ENCODE measurements at regions not wholly inside any gene's neighbourhood (a gene's known extent, or its start where the extent isn't known, plus 50 kb on each side); places are given as distances from the start of the nearest gene placed in this dataset.

- no peak for ATAC-seq
- intact Hi-C loops (cut with DNase I), result no loop called here
- H3K4me1 ChIP-seq, result peaks cover 13% of the 10 kb centered on the region
- no peaks in the 10 kb centered on the region for H3K36me3 ChIP-seq (ENCODE audit: insufficient read depth in 1 of 2, low read depth in 1 of 2)
- no peak overlapping the region for H3K27ac ChIP-seq
- no peak overlapping the region for H3K4me3 ChIP-seq
- 78 to 86% (median 81%) methylated on average over 2 of the region's 2 CpGs for WGBS, 3 donors
- H3K27me3 ChIP-seq (ENCODE audit: insufficient read depth in 3 of 3, low read length in 2 of 3), result no peaks in the 10 kb centered on the region
- no peak for DNase-seq
- TF ChIP-seq CTCF (IDR thresholded peaks at IDR 0.05), result no peak
- H3K9me3 ChIP-seq, result no peaks in the 10 kb centered on the region
Measured at GRCh38 chr1:86238226-86238625, 81.7 kb upstream of the COL24A1 start.

- ATAC-seq, result no peak
- intact Hi-C loops (cut with DNase I), result no loop called here
- no peak overlapping the region for H3K4me3 ChIP-seq
- H3K4me1 ChIP-seq, result peaks cover 13% of the 10 kb centered on the region
- no peak overlapping the region for H3K27ac ChIP-seq
- no peaks in the 10 kb centered on the region for H3K9me3 ChIP-seq
- H3K36me3 ChIP-seq (ENCODE audit: insufficient read depth in 1 of 2, low read depth in 1 of 2), result no peaks in the 10 kb centered on the region
- 96 to 97% (median 97%) methylated on average over 3 of the region's 3 CpGs for WGBS, 3 donors
- DNase-seq, result no peak
- no peak for TF ChIP-seq CTCF (IDR thresholded peaks at IDR 0.05)
- H3K27me3 ChIP-seq (ENCODE audit: insufficient read depth in 3 of 3, low read length in 2 of 3), result no peaks in the 10 kb centered on the region
Measured at GRCh38 chr1:86235852-86236251, 79.3 kb upstream of the COL24A1 start.

GRCh38 chr1:86233403-86233802 is 76.8 kb upstream of the COL24A1 start:
- H3K27ac ChIP-seq, result no peak overlapping the region
- TF ChIP-seq CTCF (IDR thresholded peaks at IDR 0.05), result no peak
- no peak overlapping the region for H3K4me3 ChIP-seq
- ATAC-seq (no peak), DNase-seq (no peak)
- no peaks in the 10 kb centered on the region for H3K36me3 ChIP-seq (ENCODE audit: insufficient read depth in 1 of 2, low read depth in 1 of 2)
- 52 to 82% (median 55%) methylated on average over 1 of the region's 1 CpG for WGBS, 3 donors
- H3K9me3 ChIP-seq, result no peaks in the 10 kb centered on the region
- no peaks in the 10 kb centered on the region for H3K4me1 ChIP-seq
- intact Hi-C loops (cut with DNase I), result no loop called here
- H3K27me3 ChIP-seq (ENCODE audit: insufficient read depth in 3 of 3, low read length in 2 of 3), result no peaks in the 10 kb centered on the region

GRCh38 chr1:86231076-86231475 is 74.5 kb upstream of the COL24A1 start:
- DNase-seq (no peak), ATAC-seq (no peak)
- H3K27me3 ChIP-seq (ENCODE audit: insufficient read depth in 3 of 3, low read length in 2 of 3), result no peaks in the 10 kb centered on the region
- WGBS, 3 donors, result 60 to 94% (median 71%) methylated on average over 1 of the region's 1 CpG
- H3K9me3 ChIP-seq, result no peaks in the 10 kb centered on the region
- TF ChIP-seq CTCF (IDR thresholded peaks at IDR 0.05), result no peak
- H3K27ac ChIP-seq, result no peak overlapping the region
- intact Hi-C loops (cut with DNase I), result no loop called here
- H3K4me3 ChIP-seq, result no peak overlapping the region
- no peaks in the 10 kb centered on the region for H3K4me1 ChIP-seq
- H3K36me3 ChIP-seq (ENCODE audit: insufficient read depth in 1 of 2, low read depth in 1 of 2), result no peaks in the 10 kb centered on the region

GRCh38 chr1:86229405-86229975 is 72.9 kb upstream of the COL24A1 start:
- Histone ChIP-seq H3K4me3 (no peak overlapping the region), H3K27me3 (ENCODE audit: insufficient read depth in 3 of 3, low read length in 2 of 3) (no peaks in the 10 kb centered on the region), H3K9me3 (no peaks in the 10 kb centered on the region), H3K4me1 (no peaks in the 10 kb centered on the region), H3K36me3 (ENCODE audit: insufficient read depth in 1 of 2, low read depth in 1 of 2) (no peaks in the 10 kb centered on the region), H3K27ac (no peak overlapping the region)
- WGBS, 3 donors, result 85 to 94% (median 93%) methylated on average over 2 of the region's 2 CpGs
- ATAC-seq, result no peak
- DNase-seq, result no peak
- TF ChIP-seq CTCF (IDR thresholded peaks at IDR 0.05), result no peak
- intact Hi-C loops (cut with DNase I), result no loop called here
